ENCODE measurements at regions not wholly inside any gene's neighbourhood (a gene's known extent, or its start where the extent isn't known, plus 50 kb on each side); places are given as distances from the start of the nearest gene placed in this dataset.

DNA sequence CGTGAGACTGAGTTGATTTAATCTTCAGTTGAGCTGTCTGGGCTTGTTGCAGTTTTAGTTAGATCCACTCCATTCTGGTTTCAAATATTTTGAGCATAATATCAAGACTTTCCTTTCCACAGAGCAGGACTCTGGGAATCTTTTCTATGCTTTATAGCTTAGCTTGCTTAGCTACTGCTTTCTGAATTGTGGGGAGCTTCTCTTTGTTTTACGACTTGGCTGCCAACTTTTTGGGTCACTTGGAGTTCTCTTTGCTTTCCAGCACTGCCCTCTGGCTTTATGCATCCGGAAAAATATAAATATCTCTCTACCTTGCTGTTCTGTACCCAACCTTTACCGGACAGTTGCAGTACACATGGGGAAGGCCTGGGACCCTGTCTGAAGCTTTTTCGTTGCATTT, 292.1 kb downstream of the STIM2 start:
- TF ChIP-seq, protein P1, sequence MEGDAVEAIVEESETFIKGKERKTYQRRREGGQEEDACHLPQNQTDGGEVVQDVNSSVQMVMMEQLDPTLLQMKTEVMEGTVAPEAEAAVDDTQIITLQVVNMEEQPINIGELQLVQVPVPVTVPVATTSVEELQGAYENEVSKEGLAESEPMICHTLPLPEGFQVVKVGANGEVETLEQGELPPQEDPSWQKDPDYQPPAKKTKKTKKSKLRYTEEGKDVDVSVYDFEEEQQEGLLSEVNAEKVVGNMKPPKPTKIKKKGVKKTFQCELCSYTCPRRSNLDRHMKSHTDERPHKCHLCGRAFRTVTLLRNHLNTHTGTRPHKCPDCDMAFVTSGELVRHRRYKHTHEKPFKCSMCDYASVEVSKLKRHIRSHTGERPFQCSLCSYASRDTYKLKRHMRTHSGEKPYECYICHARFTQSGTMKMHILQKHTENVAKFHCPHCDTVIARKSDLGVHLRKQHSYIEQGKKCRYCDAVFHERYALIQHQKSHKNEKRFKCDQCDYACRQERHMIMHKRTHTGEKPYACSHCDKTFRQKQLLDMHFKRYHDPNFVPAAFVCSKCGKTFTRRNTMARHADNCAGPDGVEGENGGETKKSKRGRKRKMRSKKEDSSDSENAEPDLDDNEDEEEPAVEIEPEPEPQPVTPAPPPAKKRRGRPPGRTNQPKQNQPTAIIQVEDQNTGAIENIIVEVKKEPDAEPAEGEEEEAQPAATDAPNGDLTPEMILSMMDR (IDR thresholded peaks at IDR 0.05), result no peak
- TF ChIP-seq POLR2AphosphoS5 (IDR thresholded peaks at IDR 0.05) (no peak), POLR2A (IDR thresholded peaks at IDR 0.05) (no peak)
